Femur (tissue), 1 donor: ENCODE measurements at regions not wholly inside any gene's neighbourhood (a gene's known extent, or its start where the extent isn't known, plus 50 kb on each side); places are given as distances from the start of the nearest gene placed in this dataset.
"Not testable (repeated sequence)": the region's sequence is repeated elsewhere in the genome, so short reads cannot be mapped to it uniquely, and the experiment has no call there.

Experiments
- DNase-seq: peaks from one replicate; pipeline ENCODE4 v3.0.0-alpha.2; 2017

DNA sequence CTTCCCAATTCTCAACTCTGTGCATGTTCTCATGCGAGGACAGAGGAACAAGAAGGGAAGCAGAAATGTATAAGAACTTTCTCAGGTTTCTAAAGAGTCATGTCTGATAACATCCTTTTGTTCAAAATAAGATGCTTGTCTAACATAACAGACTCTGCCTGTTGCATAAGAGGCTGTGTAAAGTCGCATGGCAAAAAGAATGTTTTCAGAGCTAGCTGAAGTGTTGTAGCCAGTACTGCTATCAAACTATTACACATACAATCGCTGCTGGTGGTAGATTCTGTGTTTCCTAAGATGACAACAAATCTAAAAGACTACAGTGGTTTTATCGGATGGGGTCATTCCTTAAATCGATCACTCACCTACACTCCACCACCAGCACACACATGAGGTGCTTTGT lies 487.5 kb downstream of the IRS1 start:
- no peak for DNase-seq

DNA sequence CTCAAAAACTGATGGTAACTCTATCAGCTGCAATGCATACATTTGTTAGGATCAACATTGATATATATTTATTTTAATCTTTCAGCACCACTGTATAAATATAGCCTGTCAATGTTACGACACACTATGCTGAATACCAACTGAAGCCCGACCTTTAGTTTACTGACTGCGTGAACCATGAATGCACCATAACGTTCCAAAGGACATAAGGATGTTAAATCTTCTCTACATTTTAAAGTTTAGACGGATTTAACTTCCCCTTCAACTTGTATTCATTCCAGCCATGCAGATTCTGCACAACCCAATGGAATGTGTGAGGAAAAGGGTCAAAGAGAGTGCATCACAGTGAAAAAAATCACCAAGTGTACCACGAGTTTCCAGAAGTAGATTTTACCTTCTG lies 489.5 kb downstream of the IRS1 start:
- DNase-seq: no peak

DNA sequence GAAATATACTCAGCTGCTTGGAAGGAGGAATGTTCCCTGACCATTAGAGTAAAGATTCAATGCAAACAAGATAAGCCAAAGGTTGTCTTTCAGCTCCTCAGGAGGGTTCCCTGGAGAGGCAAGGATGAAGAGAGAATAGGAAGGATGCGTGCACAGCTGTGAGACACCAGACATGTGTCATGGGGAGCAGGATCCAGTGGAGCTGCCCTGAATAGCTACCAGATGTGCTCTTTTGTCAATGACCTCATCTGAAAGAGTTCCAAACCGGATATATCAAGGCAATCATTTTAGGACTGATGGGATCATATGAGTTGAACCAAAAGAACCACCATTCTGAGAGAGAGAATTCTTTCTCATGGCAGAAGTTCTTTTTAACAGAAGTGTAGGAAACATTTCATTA lies 490.6 kb downstream of the IRS1 start:
- peak; percentile 49 for DNase-seq

DNA sequence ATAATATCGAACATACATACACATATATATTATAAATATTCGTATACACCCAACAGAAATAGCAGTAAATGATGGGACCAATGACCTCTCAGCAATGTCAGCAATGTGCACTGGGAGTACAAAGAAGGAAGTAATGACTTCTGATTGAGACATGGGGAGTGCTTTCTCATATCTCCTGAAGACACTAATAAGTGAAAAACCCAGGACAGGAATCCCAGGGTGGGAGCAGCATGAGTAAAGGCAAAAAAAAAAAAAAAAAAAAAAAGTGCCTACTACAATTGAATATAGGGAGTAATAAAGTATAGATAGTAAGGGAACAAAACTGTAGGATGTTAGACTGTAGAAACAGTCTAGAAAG lies 491.3 kb downstream of the IRS1 start:
- no peak for DNase-seq

DNA sequence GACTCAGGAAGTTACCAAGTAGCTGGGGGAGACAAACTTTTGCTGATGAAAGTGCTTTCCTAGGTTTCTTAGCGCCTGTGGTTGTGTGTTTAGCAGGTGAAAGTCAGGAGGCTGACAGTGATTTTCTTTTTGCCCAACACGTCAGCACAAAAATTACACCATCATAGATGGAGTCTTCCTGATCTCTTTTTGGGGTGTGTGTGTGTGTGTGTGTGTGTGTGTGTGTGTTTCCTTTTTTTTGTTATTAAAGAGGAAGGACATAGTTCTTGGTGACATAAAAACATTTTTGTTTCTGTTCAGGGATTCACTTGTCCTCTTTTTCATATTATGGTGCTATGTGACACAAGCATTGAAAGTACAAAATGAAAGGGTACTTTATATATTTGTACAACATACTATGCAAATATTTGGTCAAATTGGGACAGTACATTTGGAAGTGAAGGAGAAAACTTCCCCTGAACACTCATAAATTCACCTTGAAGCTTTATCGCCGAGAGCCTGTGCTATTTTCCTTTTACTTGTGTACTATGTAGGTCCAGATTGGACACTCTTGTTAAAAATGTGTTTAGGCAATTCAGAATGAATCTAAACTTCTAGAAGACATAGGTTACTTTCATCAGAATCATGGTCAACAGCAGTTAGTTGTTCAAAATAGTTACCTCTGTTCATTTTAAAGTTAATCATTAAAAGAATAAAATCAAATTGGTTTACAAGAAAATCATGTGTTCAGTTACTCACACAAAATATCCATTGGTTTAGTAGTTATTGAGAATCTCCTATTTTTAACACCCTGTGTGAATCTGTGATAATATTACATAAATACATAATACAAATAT lies 491.9 kb downstream of the IRS1 start:
- DNase-seq: no peak

DNA sequence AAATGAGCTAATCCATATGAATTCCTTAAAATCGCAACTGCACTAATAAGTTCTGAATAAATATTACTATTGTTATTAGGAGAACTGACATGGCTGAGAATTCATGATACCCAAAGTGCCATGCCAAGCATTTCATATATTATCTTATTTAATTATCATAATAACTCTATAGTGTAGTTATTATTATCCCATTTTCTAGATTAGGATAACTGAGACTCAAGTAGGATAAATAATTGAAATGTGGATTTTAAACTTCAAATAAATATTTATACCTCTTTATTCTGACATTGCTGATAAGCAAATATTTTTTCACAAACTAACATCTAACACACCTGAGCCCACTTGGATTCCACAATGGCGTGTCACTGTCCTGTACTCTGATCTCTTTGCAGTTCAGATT lies 492.7 kb downstream of the IRS1 start:
- no peak for DNase-seq

DNA sequence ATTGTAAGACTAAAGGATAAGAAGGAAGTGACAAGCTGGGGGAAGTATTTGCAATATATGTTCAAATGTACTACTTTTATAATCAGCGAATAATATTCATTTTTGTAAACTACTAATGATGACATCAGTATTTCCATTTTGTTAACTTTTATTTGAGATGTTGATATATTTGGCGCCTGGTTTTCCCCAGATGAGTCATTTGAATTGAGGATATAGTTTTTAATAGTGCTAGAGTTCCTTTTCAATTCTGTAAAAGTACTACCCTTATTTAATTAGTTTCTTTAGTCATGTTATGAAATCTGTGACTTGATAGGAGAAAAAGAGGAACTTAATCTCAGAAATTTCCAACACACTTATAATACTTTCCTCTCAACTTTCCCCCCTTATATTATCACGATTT lies 495.3 kb downstream of the IRS1 start:
- no peak for DNase-seq

DNA sequence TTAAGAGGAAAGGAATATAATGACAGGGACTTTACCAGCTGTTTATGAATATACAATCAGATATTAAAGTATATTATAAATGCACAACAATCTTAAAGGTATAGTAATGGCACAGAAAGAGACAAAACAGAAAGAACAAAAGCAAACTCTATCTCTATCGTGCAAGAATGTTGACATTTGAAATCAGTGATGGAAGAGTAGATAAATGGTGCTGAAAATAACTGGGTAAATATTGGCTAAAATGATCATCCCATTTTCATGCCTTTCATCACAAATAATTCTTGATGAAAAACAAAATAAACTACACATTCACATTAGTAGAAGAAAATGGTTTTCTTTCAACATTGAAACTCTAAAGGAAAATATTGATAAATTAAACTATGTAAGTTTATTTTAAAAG lies 495.9 kb downstream of the IRS1 start:
- no peak for DNase-seq

DNA sequence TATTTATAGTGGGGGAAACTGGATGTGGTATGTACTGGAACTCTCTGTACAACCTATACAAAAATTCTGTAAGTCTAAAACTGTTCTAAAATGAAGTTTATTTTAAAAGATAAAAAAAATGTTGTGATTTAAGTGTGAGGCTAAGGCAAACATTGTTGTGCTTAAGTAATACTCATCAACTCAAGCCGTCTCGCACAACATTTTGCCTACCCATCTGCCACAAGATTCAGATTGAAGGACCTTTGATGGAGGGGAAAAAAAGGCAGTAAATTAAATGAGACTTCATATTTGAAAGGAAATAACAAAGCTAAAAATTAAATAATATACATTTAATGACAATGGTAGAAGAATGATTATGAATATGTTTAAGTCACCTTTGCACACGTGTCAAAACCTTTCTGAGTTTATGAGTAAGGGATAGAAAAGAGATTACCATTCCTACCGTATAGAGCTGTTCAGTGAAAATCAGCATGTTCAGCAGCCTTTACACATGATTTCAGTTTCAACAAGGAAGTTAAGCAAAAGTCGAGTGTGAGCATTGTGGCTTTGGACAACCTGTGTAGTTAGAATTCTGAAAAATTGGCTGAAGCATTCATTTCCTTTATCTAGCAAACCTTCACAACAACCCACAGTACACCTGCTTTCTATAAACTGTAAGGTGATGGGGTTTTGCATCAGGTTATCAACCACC lies 499.3 kb downstream of the IRS1 start:
- no peak for DNase-seq

DNA sequence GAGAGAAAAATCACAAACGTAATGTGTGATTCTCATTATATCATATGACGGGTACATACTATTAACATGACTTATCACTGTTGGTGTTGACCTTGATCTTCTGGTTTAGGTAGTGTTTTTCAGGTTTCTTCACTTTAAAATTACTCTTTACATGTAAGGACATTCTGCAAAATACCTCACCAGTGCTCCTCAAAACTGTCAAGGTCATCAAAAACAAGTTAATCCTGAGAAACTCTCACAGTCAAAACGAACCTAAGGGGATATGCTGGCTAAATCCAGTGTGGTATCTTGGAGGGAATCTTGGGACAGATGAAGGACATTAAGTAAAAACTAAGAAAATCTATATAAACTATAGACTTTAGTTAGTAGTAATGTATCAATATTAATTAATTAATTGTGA lies 499.8 kb downstream of the IRS1 start:
- DNase-seq: no peak

DNA sequence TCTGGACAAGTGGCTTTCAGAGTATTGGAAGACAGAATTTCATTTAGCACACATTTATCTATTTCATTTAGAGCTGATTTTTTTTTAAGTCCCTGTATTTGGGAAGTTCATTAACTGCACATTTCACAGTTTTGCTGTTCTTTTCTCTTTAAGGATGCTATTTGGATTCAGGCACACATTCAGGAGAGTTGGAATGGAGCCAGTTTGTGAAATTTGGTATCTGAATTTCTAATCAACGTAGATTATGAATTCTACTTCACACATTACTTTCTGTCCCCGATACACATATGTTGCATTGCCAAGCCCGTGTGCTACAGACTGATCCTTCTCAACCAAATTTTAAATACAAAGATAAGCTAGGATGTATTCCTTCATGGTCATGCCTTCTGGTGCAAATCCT lies 503.9 kb downstream of the IRS1 start:
- no peak for DNase-seq

DNA sequence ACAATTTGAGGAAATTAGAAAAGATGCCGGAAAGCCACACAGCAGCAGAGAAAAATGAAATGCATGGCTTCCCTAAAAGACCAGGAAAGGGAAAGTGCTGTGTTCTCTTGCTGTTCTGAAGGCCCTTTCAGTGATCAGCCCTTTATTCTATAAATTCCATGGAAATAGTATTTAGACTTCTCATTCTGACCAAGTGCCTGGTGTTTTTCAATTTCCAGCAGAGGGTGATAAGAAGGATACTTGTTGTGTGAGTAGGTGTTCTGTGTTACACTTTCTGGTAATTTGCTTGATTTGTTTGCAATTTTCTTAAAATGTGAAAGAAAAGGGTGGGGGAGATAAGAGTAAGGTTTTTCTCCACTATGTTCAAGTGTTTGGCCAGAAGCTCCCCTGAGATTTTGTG lies 504.5 kb downstream of the IRS1 start:
- DNase-seq: no peak

DNA sequence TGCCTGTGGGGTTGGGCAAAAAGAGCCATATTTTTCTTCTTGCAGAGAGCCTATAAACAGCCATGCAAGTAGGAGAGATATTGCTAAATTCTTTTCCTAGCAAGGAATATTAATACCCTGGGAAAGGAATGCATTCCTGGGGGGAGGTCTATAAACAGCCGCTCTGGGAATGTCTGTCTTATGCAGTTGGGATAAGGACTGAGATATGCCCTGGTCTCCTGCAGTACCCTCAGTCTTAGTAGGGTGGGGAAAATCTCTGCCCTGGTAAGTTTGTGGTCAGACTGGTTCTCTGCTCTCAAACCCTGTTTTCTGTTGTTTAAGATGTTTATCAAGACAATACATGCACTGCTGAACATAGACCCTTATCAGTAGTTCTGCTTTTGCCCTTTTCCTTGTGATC lies 508.3 kb downstream of the IRS1 start:
- not testable (repeated sequence) for DNase-seq

DNA sequence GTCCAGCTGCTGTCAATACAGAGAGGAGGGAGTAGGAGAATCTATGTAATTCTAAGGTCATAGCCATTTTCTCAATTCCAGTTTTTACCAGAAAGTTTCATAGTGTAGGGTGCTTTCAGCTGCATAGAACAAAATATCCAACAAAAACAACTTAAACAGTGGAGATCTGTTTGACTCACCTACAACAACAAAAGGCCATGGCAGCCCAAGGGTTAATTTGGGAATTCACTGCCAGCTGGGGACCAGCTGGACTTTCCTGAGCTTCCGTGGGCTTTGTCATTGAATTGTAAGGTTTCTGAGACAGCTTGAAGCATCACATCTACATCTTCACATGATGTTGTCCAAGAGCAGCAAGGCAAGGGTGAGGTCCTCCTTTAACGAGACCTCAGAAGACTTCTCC lies 512.7 kb downstream of the IRS1 start:
- DNase-seq: no peak

DNA sequence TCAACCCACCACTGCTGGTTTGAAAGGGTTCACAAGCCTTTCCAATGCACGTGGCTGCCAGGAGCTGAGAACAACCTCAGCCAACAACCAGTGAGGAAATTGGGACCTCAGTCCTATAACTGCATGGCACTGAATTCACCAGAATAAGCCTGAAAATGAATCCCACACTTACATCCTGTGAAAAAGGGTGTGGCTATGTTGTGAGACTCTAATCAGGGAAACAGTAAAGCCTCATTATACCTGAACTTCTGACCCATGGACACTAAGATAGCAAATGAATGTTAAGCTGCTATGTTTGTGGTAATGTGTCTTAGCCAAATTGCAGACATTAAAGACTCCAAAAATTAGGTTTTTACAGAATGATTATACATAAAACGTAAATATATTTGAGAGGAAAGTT lies 515.8 kb downstream of the IRS1 start:
- DNase-seq: no peak

DNA sequence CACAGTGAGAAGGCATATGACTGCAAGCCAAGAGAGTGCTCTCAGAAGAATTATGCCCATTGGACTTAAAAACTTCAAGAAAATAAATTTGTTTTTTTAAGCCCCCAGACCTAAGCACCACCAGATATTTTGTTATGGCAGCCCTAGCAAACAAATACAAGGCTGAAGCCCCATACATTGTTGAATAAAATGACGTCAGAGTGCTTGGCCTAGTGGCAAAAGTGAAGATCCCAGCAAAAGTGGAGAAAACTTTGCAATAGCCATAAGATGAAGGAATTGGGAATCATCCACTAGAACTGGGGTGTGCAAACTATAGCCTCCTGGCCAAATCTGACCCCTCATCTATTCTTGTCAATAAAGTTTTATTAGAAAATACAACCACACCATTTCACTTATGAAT lies 517.5 kb downstream of the IRS1 start:
- DNase-seq: no peak

DNA sequence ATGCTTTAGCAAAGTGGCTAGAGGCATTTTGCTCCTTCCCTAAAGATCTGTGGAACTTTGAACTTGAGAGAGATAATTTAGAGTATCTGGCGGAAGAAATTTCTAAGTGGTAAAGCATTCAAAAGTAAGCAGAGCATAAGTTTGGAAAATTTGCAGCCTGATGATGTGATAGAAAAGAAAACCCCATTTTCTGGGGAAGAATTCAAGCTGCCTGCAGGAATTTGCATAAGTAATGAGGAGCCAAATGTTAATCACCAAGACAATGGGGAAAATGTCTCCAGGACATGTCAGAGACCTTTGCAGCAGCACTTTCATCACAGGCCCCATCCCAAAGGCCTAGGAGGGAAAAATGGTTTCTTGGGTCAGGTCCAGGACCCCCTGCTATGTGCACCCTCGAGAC lies 519.5 kb downstream of the IRS1 start:
- DNase-seq: not testable (repeated sequence)

DNA sequence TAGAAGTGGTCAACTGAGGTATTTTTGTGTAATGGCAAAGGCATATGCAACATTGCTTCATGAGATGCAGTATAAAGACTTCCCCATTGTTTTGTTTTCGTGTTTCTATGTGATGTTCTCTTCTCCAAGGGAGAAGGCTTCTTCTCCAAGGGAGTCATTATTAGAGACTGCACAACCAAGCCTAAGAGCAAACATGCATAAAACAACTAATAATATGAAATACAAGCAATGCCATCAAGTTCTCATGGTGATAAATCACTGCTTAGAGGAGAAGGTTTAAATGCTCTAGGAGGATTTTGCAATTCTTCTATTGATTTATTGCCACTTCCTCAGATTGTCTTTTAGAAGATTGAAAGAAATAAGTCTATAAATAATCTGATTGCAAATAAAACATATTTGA lies 524.4 kb downstream of the IRS1 start:
- no peak for DNase-seq

DNA sequence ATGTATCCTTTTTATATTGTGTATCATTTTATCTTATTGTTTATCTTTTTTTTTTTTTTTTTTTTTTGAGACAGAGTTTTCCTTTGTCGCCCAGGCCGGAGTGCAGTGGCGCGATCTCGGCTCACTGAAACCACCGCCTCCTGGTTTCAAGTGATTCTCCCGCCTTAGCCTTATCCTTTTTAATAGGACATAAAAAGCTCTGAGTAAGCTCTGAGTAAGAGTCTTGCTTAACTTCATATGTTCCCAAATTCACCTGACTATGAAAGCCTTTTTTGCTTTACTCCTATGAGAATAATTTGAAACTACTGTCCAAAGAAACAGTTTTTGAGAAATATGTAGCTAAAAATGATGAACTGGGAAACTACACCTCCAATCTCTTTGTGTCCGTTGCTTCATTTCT lies 525.5 kb downstream of the IRS1 start:
- DNase-seq: no peak

DNA sequence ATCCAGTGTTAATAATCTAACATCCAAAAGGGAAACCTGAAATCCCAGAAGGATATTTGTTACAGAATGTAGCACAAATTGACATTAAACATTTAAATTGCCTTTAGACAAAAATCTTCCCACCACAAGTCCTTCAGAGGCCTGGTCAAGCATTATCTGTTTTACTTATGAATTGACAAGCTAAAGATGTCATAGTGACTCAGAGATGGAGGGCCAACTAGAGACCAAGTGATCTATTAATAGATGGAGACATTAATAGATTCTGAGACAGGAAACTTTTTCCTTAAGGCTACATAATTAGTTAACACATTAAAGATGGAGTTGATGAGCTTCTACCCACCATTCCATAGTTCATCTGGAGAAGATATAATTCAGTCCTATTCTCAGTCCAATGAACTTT lies 526.2 kb downstream of the IRS1 start:
- DNase-seq: no peak

DNA sequence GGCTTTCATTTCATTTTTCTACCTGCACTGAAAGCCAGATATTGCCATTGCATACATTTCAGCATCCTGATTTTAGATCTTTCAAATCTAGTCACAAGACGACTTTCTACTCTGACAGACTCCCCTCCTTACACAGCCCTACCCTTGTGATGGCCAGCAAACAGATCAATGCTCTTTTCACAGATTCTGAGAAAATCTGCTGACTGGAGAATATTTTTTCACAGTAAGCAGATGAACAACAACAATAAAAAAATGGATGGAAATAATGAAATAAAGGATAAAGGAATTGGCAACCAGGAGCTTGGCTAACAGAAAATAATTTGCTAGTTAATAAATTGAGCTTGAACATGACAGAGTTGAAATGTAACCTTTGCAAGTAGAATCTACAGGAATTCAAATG lies 527.2 kb downstream of the IRS1 start:
- no peak for DNase-seq

DNA sequence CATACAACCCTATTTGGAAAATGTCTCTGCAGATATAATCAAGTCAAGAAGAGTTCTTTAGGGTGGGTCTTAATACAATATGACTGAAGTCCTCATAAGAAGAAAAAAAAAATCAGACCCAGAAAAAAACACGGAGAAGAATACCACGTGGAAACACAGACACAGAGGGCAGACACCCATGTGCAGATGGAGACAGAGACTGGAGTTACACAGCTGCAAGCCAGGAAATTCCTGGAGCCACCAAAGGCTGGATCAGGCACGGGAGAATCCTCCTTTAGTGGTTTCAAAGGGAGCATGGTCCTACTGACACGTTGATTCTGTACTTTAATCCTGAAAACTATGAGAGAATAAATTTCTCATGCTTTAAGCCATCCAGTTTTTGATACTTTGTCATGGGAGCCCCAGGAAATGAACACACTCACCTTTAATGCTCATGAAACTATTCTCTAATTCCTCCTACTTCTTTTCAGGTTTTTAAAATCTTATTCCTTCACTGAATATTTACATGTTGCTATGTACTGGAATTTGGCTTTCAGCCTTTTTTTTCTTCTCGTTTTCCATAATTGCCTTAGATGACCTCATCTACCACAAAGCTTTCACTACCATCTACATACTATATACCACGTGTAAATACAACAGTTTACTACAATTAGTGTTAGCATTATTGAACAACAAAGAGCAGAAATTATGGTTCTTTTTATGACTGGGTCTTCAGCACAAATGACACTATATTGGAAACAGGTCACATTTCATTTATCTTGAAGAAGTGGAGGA lies 529.1 kb downstream of the IRS1 start:
- no peak for DNase-seq

DNA sequence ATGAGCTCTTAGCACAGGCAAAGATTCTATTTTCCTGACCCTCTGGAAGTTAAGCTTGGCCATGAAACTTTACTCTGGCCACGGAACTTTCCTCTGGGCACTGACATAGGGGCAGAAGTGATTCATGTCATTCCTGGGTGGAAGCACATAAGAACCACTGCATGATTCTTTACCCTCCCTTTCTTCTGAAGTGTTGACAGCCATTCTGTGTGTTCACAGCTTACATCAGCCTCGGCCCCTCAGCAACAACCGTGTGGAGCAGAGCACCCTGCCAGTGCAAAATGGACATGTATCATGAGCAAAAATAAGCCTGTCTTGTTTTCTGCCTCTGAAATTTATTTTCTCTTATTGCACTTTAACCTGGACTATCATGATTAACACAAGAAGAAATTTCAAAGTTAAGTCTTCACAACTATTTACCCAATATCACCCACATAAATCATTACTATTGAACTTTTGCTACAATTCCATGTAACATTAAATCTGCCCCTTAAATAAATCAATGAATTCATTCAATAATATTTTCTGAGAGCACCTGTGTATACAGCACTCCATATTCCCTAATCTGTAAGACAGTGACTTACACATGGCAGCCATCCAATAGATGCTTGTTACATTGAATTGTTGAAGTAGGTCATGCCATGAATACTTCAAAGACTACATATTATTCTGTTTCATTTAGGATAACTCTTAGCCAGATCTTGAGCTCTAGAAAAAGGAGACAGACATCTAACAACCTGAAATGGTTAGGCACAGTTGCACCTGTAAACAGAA lies 531.9 kb downstream of the IRS1 start:
- no peak for DNase-seq
